PC-9 (cell line): ENCODE measurements at regions not wholly inside any gene's neighbourhood (a gene's known extent, or its start where the extent isn't known, plus 50 kb on each side); places are given as distances from the start of the nearest gene placed in this dataset.

Experiments
- CTCF ChIP-seq: fragments of 200-600 bp; sonication (generic); conservative IDR thresholded peaks from 2 replicates; pipeline ENCODE4 v1.6.1; 2017; ENCODE audit warnings: mixed run types, antibody characterized with exemption, mild to moderate bottlenecking, moderate library complexity
- EZH2 ChIP-seq: fragments of 200-600 bp; sonication (generic); IDR thresholded peaks from 2 replicates; pipeline ENCODE4 v1.8.0; 2017; ENCODE audit warnings: antibody characterized with exemption, low read depth

GRCh38 chr16:51051671-51052070 is 99.4 kb downstream of the SALL1 start:
- TF ChIP-seq CTCF (no peak), EZH2 (no peak)
